Natural killer cell treated with Interleukin-12 subunit alpha and Interleukin-12 subunit beta and Interleukin-15 and Interleukin-18, amount 100 ng/mL, for 72 hours (primary cell): ENCODE measurements at regions not wholly inside any gene's neighbourhood (a gene's known extent, or its start where the extent isn't known, plus 50 kb on each side); places are given as distances from the start of the nearest gene placed in this dataset.

Experiments used
- ATAC-seq, 2 donors: fragments of 150-1000 bp; cut with Tn5 transposase in 1 of 2; sonication (Bioruptor Pico), chemical (Tn5 transposase) in 1 of 2; 2 replicates each; pipeline ENCODE4 v1.10.0; 2021
- DNase-seq: peaks from one replicate; pipeline ENCODE4 v3.0.0; 2022; ENCODE audit warnings: low spot score
- H3K27ac Mint-ChIP-seq, 2 donors: 1 replicate in 1 of 2; 2 replicates in 1 of 2; pipeline ENCODE4 v1.8.0; 2022; ENCODE audit warnings: mixed read lengths in 2 of 2, mild to moderate bottlenecking in 1 of 2, moderate library complexity in 1 of 2
- H3K27me3 Mint-ChIP-seq, 2 donors: 1 replicate in 1 of 2; 2 replicates in 1 of 2; pipeline ENCODE4 v1.8.0; 2022; ENCODE audit warnings: mixed read lengths in 2 of 2
- H3K36me3 Mint-ChIP-seq: one replicate; pipeline ENCODE4 v1.8.0; 2022; ENCODE audit warnings: mixed read lengths
- H3K4me1 Mint-ChIP-seq, 2 donors: 1 replicate in 1 of 2; 2 replicates in 1 of 2; pipeline ENCODE4 v1.8.0; 2022; ENCODE audit warnings: low read depth in 2 of 2, mixed read lengths in 2 of 2, mild to moderate bottlenecking in 1 of 2
- H3K4me3 Mint-ChIP-seq: one replicate; pipeline ENCODE4 v1.8.0; 2022; ENCODE audit warnings: mixed read lengths
- H3K9me3 Mint-ChIP-seq: 2 replicates; pipeline ENCODE4 v1.8.0; 2022; ENCODE audit warnings: mixed read lengths

- H3K27ac Mint-ChIP-seq, result no peak overlapping the region
- no peak overlapping the region for H3K4me3 Mint-ChIP-seq
- H3K9me3 Mint-ChIP-seq, result peaks cover 17% of the 10 kb centered on the region
- no peaks in the 10 kb centered on the region for H3K4me1 Mint-ChIP-seq
- ATAC-seq, result no peak
- DNase-seq, result no peak
- no peaks in the 10 kb centered on the region for H3K27me3 Mint-ChIP-seq
- peaks cover 10% of the 10 kb centered on the region for H3K36me3 Mint-ChIP-seq
Measured at GRCh38 chr16:64047207-64047606, 1074.7 kb downstream of the CDH11 start.

- ATAC-seq, result no peak
- no peak for DNase-seq
- no peak overlapping the region for H3K4me3 Mint-ChIP-seq
- H3K9me3 Mint-ChIP-seq, result peaks cover 31% of the 10 kb centered on the region
- no peaks in the 10 kb centered on the region for H3K27me3 Mint-ChIP-seq
- H3K4me1 Mint-ChIP-seq, result no peaks in the 10 kb centered on the region
- peaks cover 5% of the 10 kb centered on the region for H3K36me3 Mint-ChIP-seq
- no peak overlapping the region for H3K27ac Mint-ChIP-seq
Measured at GRCh38 chr16:64035337-64035736, 1086.5 kb downstream of the CDH11 start.

GRCh38 chr16:64019339-64019738 is 1102.5 kb downstream of the CDH11 start:
- Mint-ChIP-seq H3K4me1 (no peaks in the 10 kb centered on the region), H3K4me3 (no peak overlapping the region), H3K27ac (no peak overlapping the region), H3K36me3 (no peaks in the 10 kb centered on the region), H3K27me3 (no peaks in the 10 kb centered on the region), H3K9me3 (peaks cover 10% of the 10 kb centered on the region)
- ATAC-seq, result no peak
- no peak for DNase-seq

- H3K36me3 Mint-ChIP-seq, result no peaks in the 10 kb centered on the region
- no peak overlapping the region for H3K27ac Mint-ChIP-seq
- ATAC-seq, result no peak
- DNase-seq, result no peak
- no peaks in the 10 kb centered on the region for H3K4me1 Mint-ChIP-seq
- H3K27me3 Mint-ChIP-seq, result no peaks in the 10 kb centered on the region
- no peak overlapping the region for H3K4me3 Mint-ChIP-seq
- peaks cover 16% of the 10 kb centered on the region for H3K9me3 Mint-ChIP-seq
Measured at GRCh38 chr16:64017796-64018195, 1104.1 kb downstream of the CDH11 start.

GRCh38 chr16:64013856-64014255 is 1108.0 kb downstream of the CDH11 start:
- no peaks in the 10 kb centered on the region for H3K27me3 Mint-ChIP-seq
- H3K4me1 Mint-ChIP-seq, result no peaks in the 10 kb centered on the region
- H3K27ac Mint-ChIP-seq, result no peak overlapping the region
- no peak overlapping the region for H3K4me3 Mint-ChIP-seq
- ATAC-seq (no peak), DNase-seq (no peak)
- H3K36me3 Mint-ChIP-seq, result no peaks in the 10 kb centered on the region
- H3K9me3 Mint-ChIP-seq, result peaks cover 25% of the 10 kb centered on the region

GRCh38 chr16:64012166-64012565 is 1109.7 kb downstream of the CDH11 start:
- Mint-ChIP-seq H3K4me1 (no peaks in the 10 kb centered on the region), H3K27me3 (no peaks in the 10 kb centered on the region), H3K27ac (no peak overlapping the region), H3K4me3 (no peak overlapping the region), H3K36me3 (no peaks in the 10 kb centered on the region), H3K9me3 (peaks cover 25% of the 10 kb centered on the region)
- no peak for DNase-seq
- ATAC-seq, result no peak

- no peaks in the 10 kb centered on the region for H3K36me3 Mint-ChIP-seq
- H3K9me3 Mint-ChIP-seq, result peaks cover 22% of the 10 kb centered on the region
- ATAC-seq (no peak), DNase-seq (no peak)
- no peaks in the 10 kb centered on the region for H3K4me1 Mint-ChIP-seq
- no peak overlapping the region for H3K4me3 Mint-ChIP-seq
- H3K27me3 Mint-ChIP-seq, result no peaks in the 10 kb centered on the region
- H3K27ac Mint-ChIP-seq, result no peak overlapping the region
Measured at GRCh38 chr16:64011650-64012049, 1110.2 kb downstream of the CDH11 start.

- no peak for ATAC-seq
- H3K4me3 Mint-ChIP-seq, result no peak overlapping the region
- no peak for DNase-seq
- no peaks in the 10 kb centered on the region for H3K4me1 Mint-ChIP-seq
- H3K36me3 Mint-ChIP-seq, result peaks cover 1% of the 10 kb centered on the region
- no peak overlapping the region for H3K27ac Mint-ChIP-seq
- H3K27me3 Mint-ChIP-seq, result no peaks in the 10 kb centered on the region
- H3K9me3 Mint-ChIP-seq, result peaks cover 17% of the 10 kb centered on the region
Measured at GRCh38 chr16:64008131-64008530, 1113.7 kb downstream of the CDH11 start.

- Mint-ChIP-seq H3K9me3 (peaks cover 10% of the 10 kb centered on the region), H3K4me3 (no peak overlapping the region), H3K36me3 (peaks cover 11% of the 10 kb centered on the region), H3K27me3 (no peaks in the 10 kb centered on the region), H3K27ac (no peak overlapping the region), H3K4me1 (no peaks in the 10 kb centered on the region)
- DNase-seq (no peak), ATAC-seq (no peak)
Measured at GRCh38 chr16:64004116-64004515, 1117.7 kb downstream of the CDH11 start.

GRCh38 chr16:63995025-63995424 is 1126.8 kb downstream of the CDH11 start:
- DNase-seq (no peak), ATAC-seq (no peak)
- H3K9me3 Mint-ChIP-seq, result peaks cover 24% of the 10 kb centered on the region
- H3K4me1 Mint-ChIP-seq, result no peaks in the 10 kb centered on the region
- H3K36me3 Mint-ChIP-seq, result peaks cover 11% of the 10 kb centered on the region
- no peaks in the 10 kb centered on the region for H3K27me3 Mint-ChIP-seq
- H3K4me3 Mint-ChIP-seq, result no peak overlapping the region
- no peak overlapping the region for H3K27ac Mint-ChIP-seq

GRCh38 chr16:63983401-63983800 is 1138.5 kb downstream of the CDH11 start:
- Mint-ChIP-seq H3K4me1 (no peaks in the 10 kb centered on the region), H3K9me3 (peaks cover 31% of the 10 kb centered on the region), H3K36me3 (no peaks in the 10 kb centered on the region), H3K27me3 (no peaks in the 10 kb centered on the region), H3K27ac (no peak overlapping the region), H3K4me3 (no peak overlapping the region)
- DNase-seq, result no peak
- no peak for ATAC-seq

- ATAC-seq (no peak), DNase-seq (no peak)
- Mint-ChIP-seq H3K4me3 (no peak overlapping the region), H3K4me1 (no peaks in the 10 kb centered on the region), H3K27me3 (no peaks in the 10 kb centered on the region), H3K27ac (no peak overlapping the region), H3K36me3 (no peaks in the 10 kb centered on the region), H3K9me3 (peaks cover 28% of the 10 kb centered on the region)
Measured at GRCh38 chr16:63982741-63983140, 1139.1 kb downstream of the CDH11 start.

- no peak overlapping the region for H3K27ac Mint-ChIP-seq
- no peak for ATAC-seq
- H3K4me3 Mint-ChIP-seq, result no peak overlapping the region
- no peaks in the 10 kb centered on the region for H3K36me3 Mint-ChIP-seq
- H3K9me3 Mint-ChIP-seq, result peaks cover 28% of the 10 kb centered on the region
- no peak for DNase-seq
- H3K4me1 Mint-ChIP-seq, result no peaks in the 10 kb centered on the region
- no peaks in the 10 kb centered on the region for H3K27me3 Mint-ChIP-seq
Measured at GRCh38 chr16:63982110-63982509, 1139.8 kb downstream of the CDH11 start.

GRCh38 chr16:63981639-63982038 is 1140.2 kb downstream of the CDH11 start:
- ATAC-seq (no peak), DNase-seq (no peak)
- H3K36me3 Mint-ChIP-seq, result no peaks in the 10 kb centered on the region
- no peaks in the 10 kb centered on the region for H3K27me3 Mint-ChIP-seq
- H3K9me3 Mint-ChIP-seq, result peaks cover 23% of the 10 kb centered on the region
- H3K27ac Mint-ChIP-seq, result no peak overlapping the region
- no peak overlapping the region for H3K4me3 Mint-ChIP-seq
- no peaks in the 10 kb centered on the region for H3K4me1 Mint-ChIP-seq

- no peaks in the 10 kb centered on the region for H3K27me3 Mint-ChIP-seq
- no peaks in the 10 kb centered on the region for H3K4me1 Mint-ChIP-seq
- no peak overlapping the region for H3K4me3 Mint-ChIP-seq
- H3K9me3 Mint-ChIP-seq, result peaks cover 16% of the 10 kb centered on the region
- no peak overlapping the region for H3K27ac Mint-ChIP-seq
- peaks cover 2% of the 10 kb centered on the region for H3K36me3 Mint-ChIP-seq
- ATAC-seq, result no peak
- DNase-seq, result no peak
Measured at GRCh38 chr16:63980763-63981162, 1141.1 kb downstream of the CDH11 start.
